H1 (cell line): ENCODE measurements at regions not wholly inside any gene's neighbourhood (a gene's known extent, or its start where the extent isn't known, plus 50 kb on each side); places are given as distances from the start of the nearest gene placed in this dataset.

Experiments
- CTCF ChIA-PET: fragments of 300-600 bp; sonication (Branson Sonifier 250); formaldehyde crosslinking; loops from one replicate; lab custom pipeline; 2021; ENCODE audit not compliant: partially characterized antibody; lab: Charles Lee
- POLR2A ChIA-PET: fragments of 300-600 bp; sonication (Branson Sonifier 250); formaldehyde crosslinking; loops from one replicate; lab custom pipeline; 2021; ENCODE audit warnings: inconsistent platforms; ENCODE audit not compliant: partially characterized antibody; lab: Charles Lee
- DNase-seq, 2 experiments: peaks; one replicate each; pipeline versions ENCODE4 v3.0.0 to v3.0.0-alpha.2; 2010 to 2022; ENCODE audit warnings: low spot score in 2 of 2, low read depth in 1 of 2, mixed read lengths in 1 of 2
- FAIRE-seq: peaks from 2 replicates; lab custom pipeline; 2011; peaks lifted over from hg19 to GRCh38; lab: Jason Lieb, UNC
- H2AFZ ChIP-seq: 2 replicates; pipeline ENCODE4 v1.8.1; 2012; ENCODE audit warnings: low read length, inconsistent platforms
- H2AK5ac ChIP-seq: 2 replicates; pipeline ENCODE4 v1.6.1; 2013; ENCODE audit warnings: low read depth, low read length
- H2BK120ac ChIP-seq: replicated peaks from 2 replicates; pipeline ENCODE3; 2013; ENCODE audit warnings: low read depth, low read length, inconsistent platforms
- H2BK12ac ChIP-seq: 2 replicates; pipeline ENCODE4 v1.6.1; 2013; ENCODE audit warnings: low read depth, low read length
- H2BK15ac ChIP-seq: 2 replicates; pipeline ENCODE4 v1.6.1; 2013; ENCODE audit warnings: low read length
- H2BK20ac ChIP-seq: 2 replicates; pipeline ENCODE4 v1.6.1; 2013; ENCODE audit warnings: low read length
- H2BK5ac ChIP-seq: 2 replicates; pipeline ENCODE4 v1.6.1; 2013; ENCODE audit warnings: low read depth, low read length
- H3K14ac ChIP-seq: 2 replicates; pipeline ENCODE4 v1.6.1; 2013; ENCODE audit warnings: inconsistent platforms; ENCODE audit not compliant: insufficient read length
- H3K18ac ChIP-seq: 2 replicates; pipeline ENCODE4 v1.6.1; 2013; ENCODE audit warnings: low read length; ENCODE audit errors: extremely low read depth
- H3K23ac ChIP-seq: 2 replicates; pipeline ENCODE4 v1.6.1; 2013; ENCODE audit warnings: inconsistent platforms; ENCODE audit not compliant: insufficient read length
- H3K23me2 ChIP-seq: 2 replicates; pipeline ENCODE4 v1.6.1; 2013; ENCODE audit warnings: low read depth, low read length
- H3K27ac ChIP-seq: 2 replicates; pipeline ENCODE4 v1.6.1; 2011; ENCODE audit warnings: low read depth, low read length, inconsistent platforms
- H3K27me3 ChIP-seq, 4 experiments: replicated peaks in 1 of 4; 1 replicate in 1 of 4; 2 replicates in 3 of 4; pipeline versions ENCODE4 v1.6.1 to v1.8.1; 2011 to 2013; ENCODE audit warnings: low read length in 3 of 4, mild to moderate bottlenecking in 3 of 4, inconsistent platforms in 2 of 4, mixed read lengths in 2 of 4, moderate library complexity in 1 of 4; ENCODE audit not compliant: control insufficient read depth in 3 of 4, insufficient read depth in 3 of 4; ENCODE audit errors: extremely low read depth in 1 of 4
- H3K36me3 ChIP-seq, 4 experiments: 2 replicates each; pipeline versions ENCODE4 v1.6.1 to v1.8.1; 2011 to 2013; ENCODE audit warnings: mild to moderate bottlenecking in 4 of 4, low read length in 3 of 4, moderate library complexity in 2 of 4, control low read depth in 1 of 4, inconsistent platforms in 1 of 4; ENCODE audit not compliant: insufficient read depth in 4 of 4, control insufficient read depth in 2 of 4
- H3K4ac ChIP-seq: replicated peaks from 2 replicates; pipeline ENCODE3; 2013; ENCODE audit warnings: low read length, low read depth, mixed read lengths, inconsistent platforms; ENCODE audit not compliant: insufficient read length
- H3K4me1 ChIP-seq, 4 experiments: replicated peaks in 1 of 4; 1 replicate in 1 of 4; 2 replicates in 3 of 4; pipeline versions ENCODE4 v1.6.1 to v1.8.1; 2011 to 2013; ENCODE audit warnings: low read length in 3 of 4, inconsistent platforms in 2 of 4, mixed read lengths in 1 of 4; ENCODE audit not compliant: insufficient read depth in 4 of 4, control insufficient read depth in 3 of 4
- H3K4me2 ChIP-seq, 2 experiments: 2 replicates each; pipeline versions ENCODE4 v1.6.1 to v1.8.1; 2011 to 2013; ENCODE audit warnings: low read depth in 2 of 2, low read length in 2 of 2, control low read depth in 1 of 2, inconsistent platforms in 1 of 2, mild to moderate bottlenecking in 1 of 2; ENCODE audit not compliant: insufficient read depth in 1 of 2
- H3K4me3 ChIP-seq, 4 experiments: fragments of 200-600, 300-600 bp in 1 of 4; sonication (generic), shearing (Covaris generic), sonication (Bioruptor Twin) in 1 of 4; 2 replicates each; pipeline versions ENCODE4 v1.5.1 to v1.8.1; 2011 to 2016; ENCODE audit warnings: low read length in 4 of 4, low read depth in 3 of 4, control low read depth in 2 of 4, inconsistent platforms in 2 of 4, mild to moderate bottlenecking in 2 of 4, mixed read lengths in 1 of 4, moderate library complexity in 1 of 4; ENCODE audit not compliant: insufficient read depth in 2 of 4; ENCODE audit errors: extremely low read depth in 1 of 4
- H3K56ac ChIP-seq: replicated peaks from 2 replicates; pipeline ENCODE3; 2013; ENCODE audit warnings: low read depth, mild to moderate bottlenecking, mixed read lengths, low read length, inconsistent platforms; ENCODE audit not compliant: insufficient read length
- H3K79me1 ChIP-seq: 2 replicates; pipeline ENCODE4 v1.6.1; 2013; ENCODE audit warnings: low read depth, low read length, control low read depth
- H3K79me2 ChIP-seq, 2 experiments: 2 replicates each; pipeline versions ENCODE4 v1.6.1 to v1.8.1; 2012 to 2013; ENCODE audit warnings: low read length in 2 of 2, mild to moderate bottlenecking in 2 of 2, inconsistent platforms in 1 of 2; ENCODE audit not compliant: insufficient read depth in 2 of 2, control insufficient read depth in 1 of 2
- H3K9ac ChIP-seq, 4 experiments: replicated peaks in 1 of 4; 1 replicate in 1 of 4; 2 replicates in 3 of 4; pipeline versions ENCODE4 v1.6.1 to v1.8.1; 2011 to 2013; ENCODE audit warnings: low read depth in 3 of 4, low read length in 3 of 4, control low read depth in 2 of 4, mild to moderate bottlenecking in 2 of 4, moderate library complexity in 2 of 4, inconsistent platforms in 1 of 4; ENCODE audit errors: extremely low read depth in 1 of 4
- H3K9me3 ChIP-seq, 2 experiments: 2 replicates each; pipeline versions ENCODE4 v1.6.1 to v1.8.1; 2012 to 2013; ENCODE audit warnings: mild to moderate bottlenecking in 2 of 2, moderate library complexity in 2 of 2, control low read depth in 1 of 2, inconsistent platforms in 1 of 2, low read depth in 1 of 2, low read length in 1 of 2, mixed read lengths in 1 of 2; ENCODE audit not compliant: insufficient read depth in 2 of 2
- H4K20me1 ChIP-seq, 2 experiments: replicated peaks in 1 of 2; 2 replicates each; pipeline versions ENCODE3 to v1.8.1; 2011 to 2013; ENCODE audit warnings: inconsistent platforms in 2 of 2, low read length in 2 of 2, mild to moderate bottlenecking in 1 of 2; ENCODE audit not compliant: insufficient read depth in 2 of 2, control insufficient read depth in 1 of 2
- H4K5ac ChIP-seq: 2 replicates; pipeline ENCODE4 v1.6.1; 2013; ENCODE audit warnings: low read length, low read depth, mixed read lengths, inconsistent platforms; ENCODE audit not compliant: insufficient read length
- H4K8ac ChIP-seq: 2 replicates; pipeline ENCODE4 v1.8.0; 2013; ENCODE audit warnings: mild to moderate bottlenecking, moderate library complexity, low read length, inconsistent platforms; ENCODE audit not compliant: insufficient read depth; ENCODE audit errors: extremely low read depth
- H4K91ac ChIP-seq: replicated peaks from 2 replicates; pipeline ENCODE3; 2013; ENCODE audit warnings: low read length, mixed read lengths, inconsistent platforms; ENCODE audit not compliant: insufficient read length
- MAX ChIP-seq: IDR thresholded peaks from 2 replicates; pipeline ENCODE4 v1.6.1; 2012; ENCODE audit warnings: inconsistent platforms
- POLR2A ChIP-seq, 2 experiments: IDR thresholded peaks; 1 replicate in 1 of 2; 2 replicates in 1 of 2; pipeline ENCODE4 v1.6.1; 2011; ENCODE audit warnings: low read depth in 2 of 2, low read length in 2 of 2, mild to moderate bottlenecking in 2 of 2; ENCODE audit errors: control extremely low read depth in 1 of 2
- SUZ12 ChIP-seq: fragments of 200-600 bp; sonication (generic); IDR thresholded peaks from 2 replicates; pipeline ENCODE4 v1.6.1; 2012; ENCODE audit warnings: mild to moderate bottlenecking, inconsistent platforms, low read length, moderate library complexity, mixed read lengths
- YY1 ChIP-seq: IDR thresholded peaks from 2 replicates; pipeline ENCODE4 v1.6.1; 2011; ENCODE audit warnings: low read depth, mild to moderate bottlenecking, low read length
- WGBS, 2 experiments: shearing (Covaris generic) in 1 of 2; methylation state at CpG; one replicate each; pipeline versions ENCODE4 v1.1.6 to v1.1.7; 2013 to 2015; ENCODE audit warnings: low lambda C conversion rate in 2 of 2, mixed read lengths in 2 of 2, inconsistent platforms in 1 of 2, low coverage in 1 of 2, missing lambda C conversion rate in 1 of 2; ENCODE audit not compliant: insufficient replicate concordance in 2 of 2, insufficient coverage in 1 of 2, insufficient read length in 1 of 2; ENCODE audit errors: extremely low coverage in 1 of 2, missing lambda C conversion rate in 1 of 2; 5-methylcytosine and 5-hydroxymethylcytosine counted together

DNA sequence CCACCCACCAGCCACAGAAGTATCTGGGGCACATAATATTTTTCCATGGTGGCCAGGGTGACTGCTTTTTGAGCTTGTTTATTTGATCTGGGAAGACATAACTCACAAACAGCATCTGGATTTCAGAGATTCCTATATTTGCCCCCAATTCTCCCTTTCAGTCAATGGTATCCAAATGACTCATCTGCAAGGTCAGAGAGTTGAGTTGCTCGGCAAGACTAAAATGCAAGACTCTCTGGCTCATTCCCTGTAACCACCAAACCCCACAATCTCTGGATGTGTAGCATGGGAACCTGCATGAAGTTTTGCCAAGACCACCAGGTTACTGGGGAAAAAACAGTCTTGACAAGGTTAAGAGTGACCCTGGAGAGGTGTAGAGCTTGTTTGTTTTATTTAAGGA, 174.9 kb upstream of the FAR2 start:
- no peaks in the 10 kb centered on the region for H3K4me1 ChIP-seq
- no peak overlapping the region for H2BK15ac ChIP-seq
- H3K79me1 ChIP-seq, result no peaks in the 10 kb centered on the region
- DNase-seq, result no peak
- TF ChIP-seq YY1 (no peak), POLR2A (IDR thresholded peaks at IDR 0.05; ENCODE audit: control extremely low read depth in 1 of 2, low read depth in 2 of 2, low read length in 2 of 2) (no peak), MAX (no peak), SUZ12 (no peak)
- no peak overlapping the region for H4K91ac ChIP-seq
- no peak overlapping the region for H2AFZ ChIP-seq
- H3K79me2 ChIP-seq, result no peaks in the 10 kb centered on the region
- no peak overlapping the region for H3K4me3 ChIP-seq
- no peak overlapping the region for H3K27ac ChIP-seq
- H4K8ac ChIP-seq, result no peak overlapping the region
- H2BK20ac ChIP-seq, result no peak overlapping the region
- H3K9ac ChIP-seq, result no peak overlapping the region
- no peak overlapping the region for H4K5ac ChIP-seq
- no peak overlapping the region for H2AK5ac ChIP-seq
- H3K23me2 ChIP-seq, result no peaks in the 10 kb centered on the region
- H3K23ac ChIP-seq, result no peak overlapping the region
- no peak overlapping the region for H2BK5ac ChIP-seq
- no peaks in the 10 kb centered on the region for H3K9me3 ChIP-seq
- no peak overlapping the region for H3K4ac ChIP-seq
- no peak for FAIRE-seq
- no peak overlapping the region for H3K14ac ChIP-seq
- WGBS, 2 experiments, result 79% methylated on average over 1 of the region's 1 CpG; no CpG with 5 or more reads in 1 of the 2 experiments
- POLR2A ChIA-PET, result no interaction called here
- no peaks in the 10 kb centered on the region for H4K20me1 ChIP-seq
- CTCF ChIA-PET, result interaction anchor here (1.2 kb wide), 2 partner anchors 9 to 101 kb away, joined by 3 read pairs; no protein-coding TSS in a partner anchor
- H3K36me3 ChIP-seq, result no peaks in the 10 kb centered on the region
- H3K27me3 ChIP-seq, result no peaks in the 10 kb centered on the region
- H3K18ac ChIP-seq, result no peak overlapping the region
- no peak overlapping the region for H3K56ac ChIP-seq
- H3K4me2 ChIP-seq, result no peak overlapping the region
- no peak overlapping the region for H2BK120ac ChIP-seq
- no peak overlapping the region for H2BK12ac ChIP-seq
